HCT116 (cell line): ENCODE measurements at regions not wholly inside any gene's neighbourhood (a gene's known extent, or its start where the extent isn't known, plus 50 kb on each side); places are given as distances from the start of the nearest gene placed in this dataset.
"Not testable (repeated sequence)": the region's sequence is repeated elsewhere in the genome, so short reads cannot be mapped to it uniquely, and the experiment has no call there.

ENCODE experiments used
- ATAC-seq: fragments of 200-7000 bp; cut with Tn5 transposase; 2 replicates; pipeline ENCODE4 v1.9.1; 2020; ENCODE audit warnings: mild to moderate bottlenecking, moderate library complexity
- BruUV-seq: library from RNA; stranded (reverse); fragments of 400-500 nt; replicated peaks from 2 replicates; lab custom pipeline; 2021; lab: Mats Ljungman, UMichigan
- CTCF ChIA-PET: fragments of 300-600 bp; sonication (Branson Sonifier 250); formaldehyde crosslinking; loops from one replicate; lab custom pipeline; 2021; ENCODE audit warnings: antibody characterized with exemption; lab: Charles Lee
- POLR2A ChIA-PET: fragments of 300-600, 350-600 bp; sonication (Branson Sonifier 250); formaldehyde crosslinking; loops from one replicate; lab custom pipeline; 2021; ENCODE audit warnings: antibody characterized with exemption; lab: Charles Lee
- RAD21 ChIA-PET, 2 experiments: fragments of 300-600 bp; sonication (Branson Sonifier 250); formaldehyde crosslinking; loops; one replicate each; lab custom pipeline; 2023; ENCODE audit warnings: low total read pairs in 2 of 2; ENCODE audit not compliant: uncharacterized antibody in 2 of 2, unreplicated experiment in 2 of 2, low non-redundant PET in 1 of 2; lab: Charles Lee
- DNase-seq: peaks from one replicate; pipeline ENCODE4 v3.0.0-alpha.2; 2010; ENCODE audit warnings: low read depth, low spot score
- H2AFZ ChIP-seq: fragments of 200-600 bp; shearing (Covaris generic), sonication (generic); 2 replicates; pipeline ENCODE4 v1.6.1; 2017; ENCODE audit warnings: low read depth, mixed run types, mixed read lengths, antibody characterized with exemption, low read length; ENCODE audit not compliant: poor library complexity, severe bottlenecking
- H3K27ac ChIP-seq: 2 replicates; pipeline ENCODE4 v1.5.1; 2012; ENCODE audit warnings: low read depth, low read length
- H3K27me3 ChIP-seq: fragments of 200-600 bp; sonication (generic); 2 replicates; pipeline ENCODE4 v1.6.1; 2016; ENCODE audit warnings: mixed run types, low read length, mixed read lengths; ENCODE audit not compliant: insufficient read depth
- H3K36me3 ChIP-seq, 2 experiments: fragments of 200-500 bp in 1 of 2; fragments of 200-600 bp in 1 of 2; sonication (Bioruptor generic) in 1 of 2; sonication (generic) in 1 of 2; 2 replicates each; pipeline versions ENCODE4 v1.5.1 to v1.6.1; 2014 to 2016; ENCODE audit warnings: low read length in 2 of 2, inconsistent platforms in 1 of 2, mixed read lengths in 1 of 2, mixed run types in 1 of 2; ENCODE audit not compliant: insufficient read depth in 2 of 2, control insufficient read depth in 1 of 2
- H3K4me1 ChIP-seq, 2 experiments: fragments of 200-600 bp in 1 of 2; sonication (generic) in 1 of 2; 2 replicates each; pipeline versions ENCODE4 v1.5.1 to v1.6.1; 2012 to 2017; ENCODE audit warnings: low read length in 2 of 2, inconsistent platforms in 1 of 2, mild to moderate bottlenecking in 1 of 2, mixed read lengths in 1 of 2, mixed run types in 1 of 2, moderate library complexity in 1 of 2; ENCODE audit not compliant: insufficient read depth in 2 of 2, control insufficient read depth in 1 of 2
- H3K4me2 ChIP-seq: fragments of 200-600 bp; sonication (generic); 2 replicates; pipeline ENCODE4 v1.6.1; 2017; ENCODE audit warnings: mixed run types, low read length, mixed read lengths
- H3K4me3 ChIP-seq, 2 experiments: fragments of 200-600 bp in 1 of 2; sonication (generic) in 1 of 2; replicated peaks in 1 of 2; 2 replicates each; pipeline ENCODE4 v1.5.1; 2011 to 2016; ENCODE audit warnings: low read length in 2 of 2, control low read depth in 1 of 2, low read depth in 1 of 2, mild to moderate bottlenecking in 1 of 2, mixed read lengths in 1 of 2, mixed run types in 1 of 2
- H3K79me2 ChIP-seq: fragments of 200-600 bp; sonication (generic); 2 replicates; pipeline ENCODE4 v1.6.1; 2017; ENCODE audit warnings: mild to moderate bottlenecking, mixed run types, low read length, moderate library complexity, mixed read lengths; ENCODE audit not compliant: insufficient read depth
- H3K9ac ChIP-seq: fragments of 200-600 bp; sonication (generic); 2 replicates; pipeline ENCODE4 v1.6.1; 2016; ENCODE audit warnings: low read length, mixed read lengths
- H3K9me2 ChIP-seq: fragments of 200-600 bp; sonication (generic), shearing (Covaris generic); 2 replicates; pipeline ENCODE4 v1.6.1; 2017; ENCODE audit warnings: mixed run types, mild to moderate bottlenecking, moderate library complexity; ENCODE audit not compliant: insufficient read depth
- H3K9me3 ChIP-seq, 2 experiments: fragments of 200-500 bp in 1 of 2; fragments of 200-600 bp in 1 of 2; sonication (Bioruptor generic) in 1 of 2; sonication (generic) in 1 of 2; 2 replicates each; pipeline ENCODE4 v1.6.1; 2014 to 2017; ENCODE audit warnings: low read length in 2 of 2, mixed read lengths in 2 of 2, inconsistent platforms in 1 of 2, low read depth in 1 of 2, mild to moderate bottlenecking in 1 of 2, mixed run types in 1 of 2, moderate library complexity in 1 of 2; ENCODE audit not compliant: control insufficient read depth in 1 of 2, insufficient read depth in 1 of 2
- H4K20me1 ChIP-seq: fragments of 200-600 bp; sonication (generic), shearing (Covaris generic); 2 replicates; pipeline ENCODE4 v1.6.1; 2017; ENCODE audit warnings: mixed run types, mild to moderate bottlenecking, moderate library complexity; ENCODE audit not compliant: insufficient read depth
- intact Hi-C: fragments of 100-400 bp; cut with micrococcal nuclease; formaldehyde crosslinking; loops from 2 replicates; pipeline ENCODE4 v1.10.0; 2022

GRCh38 chr2:89756616-89757015, 1065.1 kb downstream of the RPIA start:
- H3K4me2 ChIP-seq, H3K79me2 ChIP-seq, H3K9me2 ChIP-seq, DNase-seq, H4K20me1 ChIP-seq, H2AFZ ChIP-seq, POLR2A ChIA-PET, CTCF ChIA-PET, H3K27ac ChIP-seq, intact Hi-C loops, ATAC-seq, RAD21 ChIA-PET, BruUV-seq, H3K9me3 ChIP-seq, H3K4me3 ChIP-seq, H3K9ac ChIP-seq, H3K4me1 ChIP-seq, H3K27me3 ChIP-seq, H3K36me3 ChIP-seq: not testable (repeated sequence)

DNA sequence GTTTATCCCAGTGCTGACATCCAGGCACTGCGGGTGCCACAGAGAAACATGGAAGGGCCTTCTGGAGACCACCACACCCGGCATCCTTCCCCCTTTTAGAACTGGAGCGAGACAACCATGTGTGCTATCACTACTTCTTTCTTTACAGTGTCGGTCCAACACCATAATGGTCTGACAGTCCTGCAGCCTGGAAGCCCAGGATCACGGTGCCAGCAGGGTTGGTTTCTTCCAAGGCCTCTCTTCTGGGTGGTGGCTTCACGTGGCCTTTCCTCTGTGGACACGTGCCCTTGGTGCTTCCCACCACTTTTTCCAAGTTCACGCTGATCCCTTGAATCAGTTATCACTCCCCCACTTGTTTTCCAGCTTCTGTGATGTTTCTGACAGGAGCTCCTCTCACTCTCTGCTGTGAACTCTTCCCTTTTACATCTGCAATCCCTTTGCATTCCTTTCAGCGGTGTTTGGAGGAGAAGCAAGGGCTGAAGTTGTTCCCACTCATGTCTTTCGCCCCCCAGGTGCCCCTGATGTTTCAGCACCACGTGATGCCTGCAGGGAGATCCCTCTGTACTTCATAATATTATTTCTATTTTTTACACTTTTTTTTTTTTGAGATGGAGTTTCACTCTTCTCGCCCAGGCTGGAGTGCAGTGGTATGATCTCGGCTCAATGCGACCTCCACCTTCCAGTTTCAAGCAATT, 1067.0 kb downstream of the RPIA start:
- H3K4me2 ChIP-seq, H3K36me3 ChIP-seq, intact Hi-C loops, H3K27ac ChIP-seq, H2AFZ ChIP-seq, H3K9me3 ChIP-seq, POLR2A ChIA-PET, H3K9me2 ChIP-seq, CTCF ChIA-PET, DNase-seq, H4K20me1 ChIP-seq, H3K4me3 ChIP-seq, H3K4me1 ChIP-seq, ATAC-seq, RAD21 ChIA-PET, BruUV-seq, H3K27me3 ChIP-seq, H3K79me2 ChIP-seq, H3K9ac ChIP-seq: not testable (repeated sequence)

- H4K20me1 ChIP-seq, H3K4me2 ChIP-seq, CTCF ChIA-PET, H3K9ac ChIP-seq, H2AFZ ChIP-seq, H3K27me3 ChIP-seq, H3K4me1 ChIP-seq, POLR2A ChIA-PET, ATAC-seq, intact Hi-C loops, H3K9me3 ChIP-seq, DNase-seq, RAD21 ChIA-PET, H3K27ac ChIP-seq, H3K79me2 ChIP-seq, H3K36me3 ChIP-seq, BruUV-seq, H3K4me3 ChIP-seq, H3K9me2 ChIP-seq: not testable (repeated sequence)
Observed at GRCh38 chr2:89760762-89761161, 1069.3 kb downstream of the RPIA start.

- ATAC-seq, H3K4me2 ChIP-seq, CTCF ChIA-PET, H3K9me2 ChIP-seq, H3K4me1 ChIP-seq, POLR2A ChIA-PET, BruUV-seq, H3K36me3 ChIP-seq, H3K9me3 ChIP-seq, H3K27ac ChIP-seq, H2AFZ ChIP-seq, H3K79me2 ChIP-seq, DNase-seq, intact Hi-C loops, H3K27me3 ChIP-seq, H4K20me1 ChIP-seq, H3K9ac ChIP-seq, RAD21 ChIA-PET, H3K4me3 ChIP-seq: not testable (repeated sequence)
Observed at GRCh38 chr2:89761171-89761570, 1069.7 kb downstream of the RPIA start.
